ENCODE measurements at regions not wholly inside any gene's neighbourhood (a gene's known extent, or its start where the extent isn't known, plus 50 kb on each side); places are given as distances from the start of the nearest gene placed in this dataset.

GRCh38 chrX:39418254-39418704 lies 617.0 kb downstream of the MID1IP1 start (continued):
- TF ChIP-seq SRF (IDR thresholded peaks at IDR 0.05; ENCODE audit: low read depth), result no peak
- no peak for TF ChIP-seq EGR1 (IDR thresholded peaks at IDR 0.05; ENCODE audit: low read depth)

- Histone ChIP-seq H2AFZ (ENCODE audit: low read depth, low read length, poor library complexity, severe bottlenecking) (no peak overlapping the region), H3K27me3 (ENCODE audit: insufficient read depth, low read length) (no peaks in the 10 kb centered on the region), H3K79me2 (ENCODE audit: insufficient read depth, low read length) (no peaks in the 10 kb centered on the region), H4K20me1 (ENCODE audit: insufficient read depth) (no peaks in the 10 kb centered on the region), H3K9me3 (ENCODE audit: control insufficient read depth in 1 of 2, insufficient read depth in 1 of 2, low read depth in 1 of 2, low read length in 2 of 2) (no peaks in the 10 kb centered on the region), H3K36me3 (ENCODE audit: control insufficient read depth in 1 of 2, insufficient read depth in 2 of 2, low read length in 2 of 2) (no peaks in the 10 kb centered on the region), H3K27ac (ENCODE audit: low read depth, low read length) (no peak overlapping the region), H3K4me2 (ENCODE audit: low read length) (no peak overlapping the region), H3K9ac (ENCODE audit: low read length) (no peak overlapping the region), H3K4me1 (ENCODE audit: control insufficient read depth in 1 of 2, insufficient read depth in 2 of 2, low read length in 2 of 2) (no peaks in the 10 kb centered on the region; a peak in 1 of 4 replicates), H3K4me3 (replicated peaks in 1 of 2; ENCODE audit: low read depth in 1 of 2, low read length in 2 of 2) (no peak overlapping the region), H3K9me2 (ENCODE audit: insufficient read depth) (no peaks in the 10 kb centered on the region)
- ChIA-PET POLR2A (no interaction called here), CTCF (no interaction called here), RAD21 (ENCODE audit: low non-redundant PET in 1 of 2, low total read pairs in 2 of 2, uncharacterized antibody in 2 of 2, unreplicated experiment in 2 of 2) (no interaction called here)
- TF ChIP-seq MAX (IDR thresholded peaks at IDR 0.05), result no peak
- DNase-seq (ENCODE audit: low read depth, low spot score) (no peak), ATAC-seq (no peak)
- intact Hi-C loops (cut with micrococcal nuclease), result no loop called here
- BruUV-seq (replicated peaks), result no TSS peak
Measured at GRCh38 chrX:39418731-39419638, 617.7 kb downstream of the MID1IP1 start.

DNA sequence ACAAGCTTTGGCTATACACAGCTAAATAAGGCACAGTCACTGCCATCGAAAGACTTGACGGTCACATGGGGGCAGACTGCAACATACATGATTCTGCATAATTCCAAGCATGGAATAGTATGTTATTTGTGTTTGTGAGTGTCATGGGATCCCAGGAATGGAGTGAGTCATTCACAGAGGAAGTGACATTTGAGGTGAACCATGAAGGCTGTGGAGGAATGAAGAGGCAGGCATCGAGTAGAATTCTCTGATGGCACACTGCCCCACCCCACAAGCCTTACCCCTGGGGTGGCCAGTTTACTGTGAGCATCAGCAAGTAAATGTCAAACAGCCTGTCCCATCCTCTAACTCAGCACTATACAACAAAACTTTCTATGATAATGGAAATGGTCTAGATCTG lies 619.7 kb downstream of the MID1IP1 start:
- no peaks in the 10 kb centered on the region for H3K27me3 ChIP-seq (ENCODE audit: insufficient read depth, low read length)
- no peak overlapping the region for H3K27ac ChIP-seq (ENCODE audit: low read depth, low read length)
- no peaks in the 10 kb centered on the region; a peak in 1 of 4 replicates for H3K4me1 ChIP-seq (ENCODE audit: control insufficient read depth in 1 of 2, insufficient read depth in 2 of 2, low read length in 2 of 2)
- no peaks in the 10 kb centered on the region for H3K36me3 ChIP-seq (ENCODE audit: control insufficient read depth in 1 of 2, insufficient read depth in 2 of 2, low read length in 2 of 2)
- H3K9me2 ChIP-seq (ENCODE audit: insufficient read depth), result no peaks in the 10 kb centered on the region
- no peaks in the 10 kb centered on the region for H4K20me1 ChIP-seq (ENCODE audit: insufficient read depth)
- no peaks in the 10 kb centered on the region for H3K9me3 ChIP-seq (ENCODE audit: control insufficient read depth in 1 of 2, insufficient read depth in 1 of 2, low read depth in 1 of 2, low read length in 2 of 2)
- H2AFZ ChIP-seq (ENCODE audit: low read depth, low read length, poor library complexity, severe bottlenecking), result no peak overlapping the region
- ATAC-seq (no peak), DNase-seq (ENCODE audit: low read depth, low spot score) (no peak)
- ChIA-PET RAD21 (ENCODE audit: low non-redundant PET in 1 of 2, low total read pairs in 2 of 2, uncharacterized antibody in 2 of 2, unreplicated experiment in 2 of 2) (no interaction called here), CTCF (no interaction called here), POLR2A (no interaction called here)
- H3K79me2 ChIP-seq (ENCODE audit: insufficient read depth, low read length), result no peaks in the 10 kb centered on the region
- H3K4me3 ChIP-seq (replicated peaks in 1 of 2; ENCODE audit: low read depth in 1 of 2, low read length in 2 of 2), result no peak overlapping the region
- H3K4me2 ChIP-seq (ENCODE audit: low read length), result no peak overlapping the region
- no TSS peak for BruUV-seq (replicated peaks)
- no peak overlapping the region for H3K9ac ChIP-seq (ENCODE audit: low read length)
- no peak for TF ChIP-seq FOSL1 (IDR thresholded peaks at IDR 0.05; ENCODE audit: low read depth)
- intact Hi-C loops (cut with micrococcal nuclease), result no loop called here

All from HCT116 (cell line).